ENCODE measurements at regions not wholly inside any gene's neighbourhood (a gene's known extent, or its start where the extent isn't known, plus 50 kb on each side); places are given as distances from the start of the nearest gene placed in this dataset.

- Histone ChIP-seq H3K36me3 (replicated peaks; ENCODE audit: control insufficient read depth, insufficient read depth, low read length) (no peaks in the 10 kb centered on the region), H3K27me3 (ENCODE audit: control insufficient read depth, insufficient read depth, low read length) (no peaks in the 10 kb centered on the region), H3K4me3 (ENCODE audit: insufficient read depth, low read depth, low read length) (no peak overlapping the region)
- no peak for DNase-seq
Measured at GRCh38 chr4:137069473-137069872, 462.8 kb downstream of the PCDH18 start.

- Histone ChIP-seq H3K36me3 (replicated peaks; ENCODE audit: control insufficient read depth, insufficient read depth, low read length) (no peaks in the 10 kb centered on the region), H3K27me3 (ENCODE audit: control insufficient read depth, insufficient read depth, low read length) (no peaks in the 10 kb centered on the region), H3K4me3 (ENCODE audit: insufficient read depth, low read depth, low read length) (no peak overlapping the region)
- DNase-seq = no peak
Measured at GRCh38 chr4:137067735-137068134, 464.6 kb downstream of the PCDH18 start.

- Histone ChIP-seq H3K36me3 (replicated peaks; ENCODE audit: control insufficient read depth, insufficient read depth, low read length) (no peaks in the 10 kb centered on the region), H3K4me3 (ENCODE audit: insufficient read depth, low read depth, low read length) (no peak overlapping the region), H3K27me3 (ENCODE audit: control insufficient read depth, insufficient read depth, low read length) (no peaks in the 10 kb centered on the region)
- no peak for DNase-seq
Measured at GRCh38 chr4:137065311-137065710, 467.0 kb downstream of the PCDH18 start.

DNA sequence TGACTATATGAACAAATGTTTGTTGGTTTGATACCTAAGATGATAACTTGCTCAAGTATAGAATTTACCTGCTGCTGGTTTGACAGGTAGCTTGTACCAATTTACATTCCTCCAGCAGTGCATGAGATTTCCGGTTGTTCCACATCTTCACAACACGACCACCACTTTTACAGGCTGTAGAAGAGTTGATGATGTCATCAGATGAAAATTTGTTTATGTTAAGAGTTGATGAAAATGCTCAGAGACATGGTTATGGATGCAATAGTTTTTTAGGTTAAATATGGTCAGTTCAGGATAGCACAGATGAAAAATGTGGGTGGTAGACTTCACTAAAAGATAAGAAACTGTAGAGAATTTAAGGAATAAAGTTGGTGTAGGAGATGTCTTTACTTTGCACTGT, 468.3 kb downstream of the PCDH18 start:
- Histone ChIP-seq H3K27me3 (ENCODE audit: control insufficient read depth, insufficient read depth, low read length) (no peaks in the 10 kb centered on the region), H3K4me3 (ENCODE audit: insufficient read depth, low read depth, low read length) (no peak overlapping the region), H3K36me3 (replicated peaks; ENCODE audit: control insufficient read depth, insufficient read depth, low read length) (no peaks in the 10 kb centered on the region)
- DNase-seq = no peak

DNA sequence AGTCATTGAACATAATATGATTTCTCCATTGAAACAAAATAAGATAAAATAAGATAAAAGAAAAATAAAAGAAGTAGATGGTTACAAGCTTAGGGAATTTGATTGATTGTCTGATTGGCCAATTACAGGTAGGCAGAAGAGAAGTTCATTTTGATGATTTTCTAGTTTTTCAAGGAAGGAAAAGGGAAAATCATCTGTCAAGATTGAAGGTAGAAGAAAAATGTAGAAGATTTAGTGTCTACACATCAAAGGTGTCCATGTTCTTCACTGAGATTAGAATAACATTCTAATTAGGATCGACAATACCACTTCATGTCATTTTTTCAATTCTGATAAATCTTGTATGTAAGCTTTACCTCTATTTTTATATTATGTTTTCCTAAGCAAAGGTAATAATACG, 489.1 kb downstream of the PCDH18 start:
- DNase-seq = no peak
- Histone ChIP-seq H3K36me3 (replicated peaks; ENCODE audit: control insufficient read depth, insufficient read depth, low read length) (no peaks in the 10 kb centered on the region), H3K27me3 (ENCODE audit: control insufficient read depth, insufficient read depth, low read length) (no peaks in the 10 kb centered on the region), H3K4me3 (ENCODE audit: insufficient read depth, low read depth, low read length) (no peak overlapping the region)

DNA sequence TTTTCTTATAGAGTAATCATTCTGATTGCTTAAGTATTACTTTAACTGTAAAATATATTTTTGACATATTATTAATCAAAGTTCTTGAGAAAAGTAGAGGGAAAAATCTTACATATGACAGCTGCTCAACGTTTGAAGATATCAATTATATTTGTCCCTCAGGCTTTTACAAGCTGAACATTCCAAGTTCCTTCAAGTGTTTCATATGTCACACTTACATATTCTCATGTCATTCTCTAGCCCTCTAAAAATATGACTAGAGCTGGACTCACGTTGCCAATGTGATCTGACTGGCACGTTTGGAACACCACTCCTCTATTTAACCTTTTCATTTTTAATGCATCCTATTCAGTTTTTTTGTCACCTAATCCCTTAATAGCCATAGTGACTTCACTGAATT, 492.9 kb downstream of the PCDH18 start:
- H3K27me3 ChIP-seq (ENCODE audit: control insufficient read depth, insufficient read depth, low read length) = no peaks in the 10 kb centered on the region
- H3K4me3 ChIP-seq (ENCODE audit: insufficient read depth, low read depth, low read length) = no peak overlapping the region
- no peak for DNase-seq
- H3K36me3 ChIP-seq (replicated peaks; ENCODE audit: control insufficient read depth, insufficient read depth, low read length) = no peaks in the 10 kb centered on the region

- no peaks in the 10 kb centered on the region for H3K27me3 ChIP-seq (ENCODE audit: control insufficient read depth, insufficient read depth, low read length)
- no peak for DNase-seq
- no peak overlapping the region for H3K4me3 ChIP-seq (ENCODE audit: insufficient read depth, low read depth, low read length)
- no peaks in the 10 kb centered on the region for H3K36me3 ChIP-seq (replicated peaks; ENCODE audit: control insufficient read depth, insufficient read depth, low read length)
Measured at GRCh38 chr4:137032222-137032621, 500.1 kb downstream of the PCDH18 start.

DNA sequence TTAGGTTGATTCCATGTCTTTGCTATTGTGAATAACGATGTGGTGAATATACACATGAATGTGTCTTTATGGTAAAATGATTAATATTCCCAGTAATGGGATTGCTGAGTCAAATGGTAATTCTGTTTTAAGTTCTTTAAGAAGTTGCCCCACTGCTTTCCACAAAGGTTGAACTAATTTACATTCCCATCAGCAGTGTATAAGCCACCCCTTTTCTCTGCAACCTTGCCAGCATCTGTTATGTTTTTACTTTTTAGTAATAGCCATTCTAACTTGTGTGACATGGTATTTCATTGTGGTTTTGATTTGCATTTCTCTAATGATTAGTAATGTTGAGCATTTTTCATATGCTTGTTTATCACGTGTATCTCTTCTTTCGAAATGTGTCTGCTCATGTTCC, 503.3 kb downstream of the PCDH18 start:
- H3K4me3 ChIP-seq (ENCODE audit: insufficient read depth, low read depth, low read length) = no peak overlapping the region
- no peaks in the 10 kb centered on the region for H3K36me3 ChIP-seq (replicated peaks; ENCODE audit: control insufficient read depth, insufficient read depth, low read length)
- DNase-seq = no peak
- H3K27me3 ChIP-seq (ENCODE audit: control insufficient read depth, insufficient read depth, low read length) = no peaks in the 10 kb centered on the region

DNA sequence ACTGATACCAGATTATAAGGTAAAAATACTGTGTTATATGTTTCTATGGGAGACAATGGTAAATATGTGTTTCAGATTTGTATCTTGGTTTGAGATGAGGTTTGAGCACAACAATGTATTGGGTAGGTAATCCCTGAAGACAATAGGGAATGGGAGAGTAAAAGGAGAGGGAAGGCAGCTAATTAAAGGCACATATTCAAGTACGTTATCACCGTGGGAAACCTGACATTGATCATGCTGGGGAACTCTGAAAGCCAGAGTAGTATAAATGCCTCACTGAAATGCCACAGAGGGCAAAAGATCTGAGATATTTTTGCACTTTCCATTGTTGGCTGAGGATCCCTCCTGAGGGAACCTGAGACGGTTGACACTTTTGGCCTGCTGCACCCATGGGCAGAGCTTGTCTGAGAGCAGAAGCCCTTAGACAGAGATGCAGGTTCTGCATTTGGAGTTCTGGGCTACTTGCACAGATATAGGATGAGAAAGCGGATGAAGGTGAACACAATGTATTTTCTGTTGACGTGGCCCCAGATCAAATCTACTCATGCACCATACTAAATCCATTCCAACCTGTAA, 506.7 kb downstream of the PCDH18 start:
- H3K36me3 ChIP-seq (replicated peaks; ENCODE audit: control insufficient read depth, insufficient read depth, low read length) = no peaks in the 10 kb centered on the region
- H3K27me3 ChIP-seq (ENCODE audit: control insufficient read depth, insufficient read depth, low read length) = no peaks in the 10 kb centered on the region
- DNase-seq = peak; percentile 8
- H3K4me3 ChIP-seq (ENCODE audit: insufficient read depth, low read depth, low read length) = no peak overlapping the region

DNA sequence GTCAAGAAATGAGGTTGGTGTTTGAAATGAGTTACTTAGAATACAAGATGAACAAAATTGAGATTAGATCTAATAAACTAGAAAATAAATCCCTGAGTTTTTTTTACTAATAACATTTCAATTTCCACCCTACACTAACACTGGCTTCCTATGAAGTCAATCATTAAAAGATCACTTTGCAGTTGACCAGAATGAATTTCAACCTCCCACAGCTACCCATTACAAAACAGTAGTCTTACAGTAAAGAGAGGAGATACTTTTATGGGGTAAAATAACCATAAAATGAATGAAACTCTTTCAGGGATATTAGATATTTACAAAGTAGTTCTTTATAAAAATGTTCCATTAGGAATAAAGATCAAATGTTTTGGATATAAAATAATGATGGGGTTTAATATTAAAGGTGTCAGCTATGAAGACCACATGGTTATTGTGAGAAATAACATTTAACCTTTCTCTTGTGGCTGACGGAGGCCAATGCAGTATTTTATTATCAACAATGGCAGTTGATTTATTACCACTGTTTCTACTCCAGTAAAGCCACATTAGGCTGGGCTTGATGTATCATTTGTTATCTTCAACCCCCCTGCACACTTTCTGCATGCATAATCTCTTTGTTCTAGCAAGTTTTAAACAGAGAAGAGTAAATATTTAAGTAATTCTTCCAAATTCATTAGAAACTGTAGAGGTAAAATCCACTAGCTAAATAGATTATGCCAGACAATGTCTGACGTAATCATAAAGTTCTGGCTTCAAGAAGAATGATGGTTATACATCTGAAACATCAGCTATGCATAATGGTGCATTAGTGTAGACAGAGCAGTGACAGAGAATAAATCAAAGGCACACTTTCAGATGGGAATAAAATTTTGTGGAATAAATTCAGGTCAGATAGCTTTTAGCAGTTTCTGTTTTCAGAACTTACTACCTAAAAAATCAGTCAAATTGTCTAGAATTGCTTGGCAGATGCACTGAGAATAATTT, 516.6 kb downstream of the PCDH18 start:
- DNase-seq = no peak

DNA sequence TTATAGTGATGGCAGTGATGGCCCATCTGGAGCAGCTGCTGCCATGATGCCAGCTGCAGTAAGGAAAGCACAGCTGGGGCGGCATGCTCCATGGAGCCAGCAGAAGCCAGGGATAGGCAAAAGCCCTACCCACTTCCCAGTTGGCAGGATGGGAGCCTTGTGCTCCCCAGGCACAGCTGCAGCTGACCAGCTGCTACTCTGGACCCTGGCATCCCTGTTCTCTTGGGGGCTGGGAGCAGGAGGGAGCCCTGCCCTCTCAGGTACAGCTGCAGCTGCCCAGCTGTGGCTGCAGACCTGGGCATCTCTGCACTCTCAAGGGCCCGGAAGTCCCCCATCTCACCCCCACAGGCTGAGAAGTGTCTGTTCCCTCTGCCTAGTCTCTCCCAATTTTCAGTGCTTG, 531.9 kb downstream of the PCDH18 start:
- DNase-seq = no peak
- H3K4me3 ChIP-seq (ENCODE audit: insufficient read depth, low read depth, low read length) = no peak overlapping the region
- no peaks in the 10 kb centered on the region for H3K27me3 ChIP-seq (ENCODE audit: control insufficient read depth, insufficient read depth, low read length)
- H3K36me3 ChIP-seq (replicated peaks; ENCODE audit: control insufficient read depth, insufficient read depth, low read length) = no peaks in the 10 kb centered on the region

More for the DNA sequence above, 516.6 kb downstream of the PCDH18 start:
- Histone ChIP-seq H3K27me3 (ENCODE audit: control insufficient read depth, insufficient read depth, low read length) (no peaks in the 10 kb centered on the region), H3K4me3 (ENCODE audit: insufficient read depth, low read depth, low read length) (no peak overlapping the region), H3K36me3 (replicated peaks; ENCODE audit: control insufficient read depth, insufficient read depth, low read length) (no peaks in the 10 kb centered on the region)

DNA sequence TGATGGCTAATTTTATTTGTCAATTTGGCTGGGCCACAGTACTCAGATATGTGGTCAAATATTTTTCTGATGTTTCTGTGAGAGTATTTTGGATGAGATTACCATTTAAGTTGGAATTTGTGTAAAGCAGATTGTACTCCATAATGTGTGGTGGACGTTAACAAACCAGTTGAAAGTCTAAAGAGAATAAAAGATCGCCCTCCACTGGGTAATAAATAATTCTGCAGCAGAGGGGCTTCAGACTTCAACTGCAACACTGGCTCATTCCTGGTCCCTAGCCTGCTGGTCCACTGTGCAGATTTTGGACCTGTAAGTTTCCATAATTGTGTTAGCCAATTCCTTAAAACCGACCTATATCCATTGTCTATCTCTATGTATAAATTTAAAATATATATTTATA, 540.3 kb downstream of the PCDH18 start:
- Histone ChIP-seq H3K4me3 (ENCODE audit: insufficient read depth, low read depth, low read length) (no peak overlapping the region), H3K27me3 (ENCODE audit: control insufficient read depth, insufficient read depth, low read length) (no peaks in the 10 kb centered on the region), H3K36me3 (replicated peaks; ENCODE audit: control insufficient read depth, insufficient read depth, low read length) (no peaks in the 10 kb centered on the region)
- DNase-seq = no peak

GRCh38 chr4:136985683-136986082, 546.6 kb downstream of the PCDH18 start:
- DNase-seq = no peak
- Histone ChIP-seq H3K36me3 (replicated peaks; ENCODE audit: control insufficient read depth, insufficient read depth, low read length) (no peaks in the 10 kb centered on the region), H3K27me3 (ENCODE audit: control insufficient read depth, insufficient read depth, low read length) (no peaks in the 10 kb centered on the region), H3K4me3 (ENCODE audit: insufficient read depth, low read depth, low read length) (no peak overlapping the region)

- H3K27me3 ChIP-seq (ENCODE audit: control insufficient read depth, insufficient read depth, low read length) = no peaks in the 10 kb centered on the region
- no peak overlapping the region for H3K4me3 ChIP-seq (ENCODE audit: insufficient read depth, low read depth, low read length)
- no peak for DNase-seq
- H3K36me3 ChIP-seq (replicated peaks; ENCODE audit: control insufficient read depth, insufficient read depth, low read length) = no peaks in the 10 kb centered on the region
Measured at GRCh38 chr4:136967069-136967468, 565.2 kb downstream of the PCDH18 start.

- no peak for DNase-seq
Measured at GRCh38 chr4:136965478-136965877, 566.8 kb downstream of the PCDH18 start.

More at GRCh38 chr4:136965478-136965877, 566.8 kb downstream of the PCDH18 start:
- Histone ChIP-seq H3K4me3 (ENCODE audit: insufficient read depth, low read depth, low read length) (no peak overlapping the region), H3K36me3 (replicated peaks; ENCODE audit: control insufficient read depth, insufficient read depth, low read length) (no peaks in the 10 kb centered on the region), H3K27me3 (ENCODE audit: control insufficient read depth, insufficient read depth, low read length) (no peaks in the 10 kb centered on the region)

All from H7 (cell line).